HG02973 (cell line): ENCODE measurements at regions not wholly inside any gene's neighbourhood (a gene's known extent, or its start where the extent isn't known, plus 50 kb on each side); places are given as distances from the start of the nearest gene placed in this dataset.

Experiments used
- ATAC-seq: cut with Tn5 transposase; IDR thresholded peaks from one replicate; pipeline ENCODE4 v1.9.1; 2021; ENCODE audit warnings: moderate library complexity; ENCODE audit not compliant: unreplicated experiment

GRCh38 chr4:106687026-106687425 lies 318.4 kb upstream of the GIMD1 start:
- ATAC-seq: no peak

GRCh38 chr4:106681381-106681921 lies 312.9 kb upstream of the GIMD1 start:
- ATAC-seq: no peak

- no peak for ATAC-seq
Measured at GRCh38 chr4:106679063-106679462, 310.5 kb upstream of the GIMD1 start.

- no peak for ATAC-seq
Measured at GRCh38 chr4:106677213-106677612, 308.6 kb upstream of the GIMD1 start.

GRCh38 chr4:106676173-106676921 lies 307.8 kb upstream of the GIMD1 start:
- ATAC-seq: no peak

- no peak for ATAC-seq
Measured at GRCh38 chr4:106671716-106672115, 303.1 kb upstream of the GIMD1 start.

- no peak for ATAC-seq
Measured at GRCh38 chr4:106670976-106671375, 302.4 kb upstream of the GIMD1 start.

- ATAC-seq: no peak
Measured at GRCh38 chr4:106659371-106659770, 290.8 kb upstream of the GIMD1 start.

GRCh38 chr4:106652095-106652494 lies 283.5 kb upstream of the GIMD1 start:
- no peak for ATAC-seq

- ATAC-seq: no peak
Measured at GRCh38 chr4:106650701-106651100, 282.1 kb upstream of the GIMD1 start.

GRCh38 chr4:106647451-106647850 lies 278.9 kb upstream of the GIMD1 start:
- no peak for ATAC-seq

GRCh38 chr4:106629268-106629625 lies 260.7 kb upstream of the GIMD1 start:
- no peak for ATAC-seq

- no peak for ATAC-seq
Measured at GRCh38 chr4:106628586-106629267, 260.1 kb upstream of the GIMD1 start.

- no peak for ATAC-seq
Measured at GRCh38 chr4:106627051-106627450, 258.5 kb upstream of the GIMD1 start.

- no peak for ATAC-seq
Measured at GRCh38 chr4:106624671-106625070, 256.1 kb upstream of the GIMD1 start.

GRCh38 chr4:106618956-106619355 lies 250.4 kb upstream of the GIMD1 start:
- no peak for ATAC-seq

GRCh38 chr4:106615961-106616360 lies 247.4 kb upstream of the GIMD1 start:
- ATAC-seq: no peak

- ATAC-seq: no peak
Measured at GRCh38 chr4:106615410-106615945, 246.9 kb upstream of the GIMD1 start.

- no peak for ATAC-seq
Measured at GRCh38 chr4:106614441-106614840, 245.9 kb upstream of the GIMD1 start.

- no peak for ATAC-seq
Measured at GRCh38 chr4:106609917-106610316, 241.3 kb upstream of the GIMD1 start.

- ATAC-seq: no peak
Measured at GRCh38 chr4:106607558-106607957, 239.0 kb upstream of the GIMD1 start.
